ENCODE measurements at regions not wholly inside any gene's neighbourhood (a gene's known extent, or its start where the extent isn't known, plus 50 kb on each side); places are given as distances from the start of the nearest gene placed in this dataset.

DNA sequence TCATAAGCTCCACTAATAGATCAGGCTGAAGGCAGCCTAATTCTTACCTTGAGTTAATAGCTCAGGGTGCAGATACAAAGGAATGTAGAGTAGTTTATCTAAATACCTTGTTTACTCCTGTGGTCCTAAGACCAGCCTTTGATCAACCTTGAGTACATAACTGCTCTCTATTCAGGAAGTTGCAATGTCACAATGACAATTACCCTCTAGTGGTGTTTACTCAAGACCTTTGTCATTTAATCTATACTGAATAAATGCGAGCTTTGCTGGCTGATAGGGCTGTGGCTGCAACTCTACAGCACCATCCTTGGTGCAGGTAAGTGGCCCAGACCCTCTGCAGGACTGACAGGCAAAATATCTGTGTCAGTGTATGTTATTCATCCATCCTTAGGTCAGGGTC, 282.7 kb downstream of the ATXN7L3B start:
- WGBS = 100% methylated on average over 1 of the region's 1 CpG
- no peaks in the 10 kb centered on the region for H3K9me3 ChIP-seq
- no peaks in the 10 kb centered on the region for H3K36me3 ChIP-seq
- TF ChIP-seq, protein P1, sequence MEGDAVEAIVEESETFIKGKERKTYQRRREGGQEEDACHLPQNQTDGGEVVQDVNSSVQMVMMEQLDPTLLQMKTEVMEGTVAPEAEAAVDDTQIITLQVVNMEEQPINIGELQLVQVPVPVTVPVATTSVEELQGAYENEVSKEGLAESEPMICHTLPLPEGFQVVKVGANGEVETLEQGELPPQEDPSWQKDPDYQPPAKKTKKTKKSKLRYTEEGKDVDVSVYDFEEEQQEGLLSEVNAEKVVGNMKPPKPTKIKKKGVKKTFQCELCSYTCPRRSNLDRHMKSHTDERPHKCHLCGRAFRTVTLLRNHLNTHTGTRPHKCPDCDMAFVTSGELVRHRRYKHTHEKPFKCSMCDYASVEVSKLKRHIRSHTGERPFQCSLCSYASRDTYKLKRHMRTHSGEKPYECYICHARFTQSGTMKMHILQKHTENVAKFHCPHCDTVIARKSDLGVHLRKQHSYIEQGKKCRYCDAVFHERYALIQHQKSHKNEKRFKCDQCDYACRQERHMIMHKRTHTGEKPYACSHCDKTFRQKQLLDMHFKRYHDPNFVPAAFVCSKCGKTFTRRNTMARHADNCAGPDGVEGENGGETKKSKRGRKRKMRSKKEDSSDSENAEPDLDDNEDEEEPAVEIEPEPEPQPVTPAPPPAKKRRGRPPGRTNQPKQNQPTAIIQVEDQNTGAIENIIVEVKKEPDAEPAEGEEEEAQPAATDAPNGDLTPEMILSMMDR (IDR thresholded peaks at IDR 0.05) = no peak
- TF ChIP-seq POLR2A (IDR thresholded peaks at IDR 0.05) (no peak), POLR2AphosphoS5 (IDR thresholded peaks at IDR 0.05) (no peak)
- no peaks in the 10 kb centered on the region for H3K4me1 ChIP-seq (replicated peaks)
- no peak overlapping the region for H3K4me3 ChIP-seq
- no peaks in the 10 kb centered on the region for H3K27me3 ChIP-seq (replicated peaks; ENCODE audit: insufficient read depth)
- intact Hi-C loops (cut with DNase I) = no loop called here
- no peak for DNase-seq (ENCODE audit: low spot score)
- H3K27ac ChIP-seq = no peak overlapping the region

- DNase-seq (ENCODE audit: low spot score) = no peak
- H3K27ac ChIP-seq = no peak overlapping the region
- H3K4me1 ChIP-seq (replicated peaks) = no peaks in the 10 kb centered on the region
- 84% methylated on average over 2 of the region's 2 CpGs for WGBS
- TF ChIP-seq, protein P1 (IDR thresholded peaks at IDR 0.05) = no peak
- TF ChIP-seq POLR2A (IDR thresholded peaks at IDR 0.05) (no peak), POLR2AphosphoS5 (IDR thresholded peaks at IDR 0.05) (no peak)
- H3K9me3 ChIP-seq = no peaks in the 10 kb centered on the region
- no peaks in the 10 kb centered on the region for H3K27me3 ChIP-seq (replicated peaks; ENCODE audit: insufficient read depth)
- intact Hi-C loops (cut with DNase I) = no loop called here
- H3K36me3 ChIP-seq = no peaks in the 10 kb centered on the region
- H3K4me3 ChIP-seq = no peak overlapping the region
These were observed 298.9 kb downstream of the ATXN7L3B start for GRCh38 chr12:74836567-74836966.

DNA sequence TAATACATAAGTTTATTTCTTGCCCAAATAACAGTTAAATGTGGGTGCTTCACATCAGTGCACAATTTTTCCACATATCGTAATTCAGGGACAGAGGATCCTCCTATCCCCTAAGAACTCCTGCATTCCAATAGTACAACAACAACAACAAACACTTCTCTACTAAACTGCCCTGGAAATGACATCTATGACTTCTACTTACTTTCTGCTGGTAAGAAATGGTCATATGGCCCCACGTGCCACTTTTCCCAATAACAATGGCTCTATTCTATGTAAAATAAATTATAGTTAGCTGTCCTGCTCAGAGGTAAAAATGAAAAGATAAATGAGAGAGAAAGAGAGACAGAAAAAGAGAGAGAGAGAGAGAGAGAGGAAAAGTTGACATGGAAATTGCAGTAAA, 308.5 kb downstream of the ATXN7L3B start:
- H3K4me3 ChIP-seq = no peak overlapping the region
- H3K9me3 ChIP-seq = no peaks in the 10 kb centered on the region
- H3K27me3 ChIP-seq (replicated peaks; ENCODE audit: insufficient read depth) = no peaks in the 10 kb centered on the region
- TF ChIP-seq, protein P1 (IDR thresholded peaks at IDR 0.05) = no peak
- TF ChIP-seq POLR2AphosphoS5 (IDR thresholded peaks at IDR 0.05) = no peak
- no peak for TF ChIP-seq POLR2A (IDR thresholded peaks at IDR 0.05)
- H3K4me1 ChIP-seq (replicated peaks) = no peaks in the 10 kb centered on the region
- no peaks in the 10 kb centered on the region for H3K36me3 ChIP-seq
- H3K27ac ChIP-seq = no peak overlapping the region
- WGBS = 83% methylated on average over 2 of the region's 2 CpGs
- DNase-seq (ENCODE audit: low spot score) = no peak
- intact Hi-C loops (cut with DNase I) = no loop called here

DNA sequence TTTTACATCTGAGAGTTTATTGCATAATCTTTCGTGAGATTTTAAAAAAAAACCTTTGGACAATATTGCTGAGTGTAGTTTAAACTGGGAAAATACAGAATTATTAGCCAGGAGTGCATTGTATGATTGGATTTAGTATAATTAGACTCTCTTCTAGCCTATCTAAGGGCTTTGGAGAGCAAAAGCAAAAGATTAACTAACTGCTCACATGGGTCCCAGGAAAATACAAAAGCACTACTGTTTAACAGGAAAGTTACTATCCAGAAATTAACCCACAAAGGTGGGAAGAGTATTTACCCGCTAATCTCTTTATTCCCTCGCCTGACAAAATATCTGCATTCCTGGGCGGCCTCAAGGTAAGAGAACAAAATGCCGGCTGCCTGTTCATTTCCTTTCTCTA, 309.5 kb downstream of the ATXN7L3B start:
- H3K4me3 ChIP-seq = no peak overlapping the region
- no peaks in the 10 kb centered on the region for H3K36me3 ChIP-seq
- H3K4me1 ChIP-seq (replicated peaks) = no peaks in the 10 kb centered on the region
- 75% methylated on average over 5 of the region's 5 CpGs for WGBS
- no peaks in the 10 kb centered on the region for H3K9me3 ChIP-seq
- no peaks in the 10 kb centered on the region for H3K27me3 ChIP-seq (replicated peaks; ENCODE audit: insufficient read depth)
- H3K27ac ChIP-seq = no peak overlapping the region
- TF ChIP-seq POLR2A (IDR thresholded peaks at IDR 0.05) (no peak), POLR2AphosphoS5 (IDR thresholded peaks at IDR 0.05) (no peak)
- TF ChIP-seq, protein P1 (IDR thresholded peaks at IDR 0.05) = no peak
- intact Hi-C loops (cut with DNase I) = no loop called here
- no peak for DNase-seq (ENCODE audit: low spot score)

DNA sequence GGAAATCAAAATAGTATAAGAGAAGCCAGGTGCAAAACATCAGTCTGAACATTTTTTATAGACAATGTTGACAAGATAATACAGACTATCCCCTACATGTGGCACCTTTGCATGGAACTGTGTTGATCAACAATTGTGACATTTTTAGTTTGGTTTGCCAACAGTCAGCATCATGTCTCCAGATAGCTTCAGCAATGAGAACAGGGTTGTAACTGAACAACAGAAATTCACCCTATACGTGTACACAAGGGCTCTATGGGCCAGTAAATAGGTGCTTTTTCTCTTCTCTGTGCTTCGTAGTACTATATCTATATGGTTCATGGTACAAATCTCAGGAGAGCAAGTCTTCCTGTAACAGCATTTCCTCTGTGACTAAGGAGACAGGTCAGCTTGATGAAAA, 310.4 kb downstream of the ATXN7L3B start:
- no peak for TF ChIP-seq POLR2AphosphoS5 (IDR thresholded peaks at IDR 0.05)
- TF ChIP-seq, protein P1 (IDR thresholded peaks at IDR 0.05) = no peak
- no peak for TF ChIP-seq POLR2A (IDR thresholded peaks at IDR 0.05)
- Histone ChIP-seq H3K36me3 (no peaks in the 10 kb centered on the region), H3K9me3 (no peaks in the 10 kb centered on the region), H3K4me1 (replicated peaks) (no peaks in the 10 kb centered on the region), H3K27ac (no peak overlapping the region), H3K27me3 (replicated peaks; ENCODE audit: insufficient read depth) (no peaks in the 10 kb centered on the region), H3K4me3 (no peak overlapping the region)
- no peak for DNase-seq (ENCODE audit: low spot score)
- intact Hi-C loops (cut with DNase I) = no loop called here
- 91% methylated on average over 2 of the region's 2 CpGs for WGBS
